GM21367 (cell line): ENCODE measurements at regions not wholly inside any gene's neighbourhood (a gene's known extent, or its start where the extent isn't known, plus 50 kb on each side); places are given as distances from the start of the nearest gene placed in this dataset.

Source experiments
- ATAC-seq: cut with Tn5 transposase; IDR thresholded peaks from one replicate; pipeline ENCODE4 v1.9.1; 2021; ENCODE audit not compliant: unreplicated experiment

- ATAC-seq: no peak
Observed at GRCh38 chr3:193978030-193978429, 157.9 kb upstream of the HES1 start.

GRCh38 chr3:193978486-193978885 lies 157.5 kb upstream of the HES1 start:
- ATAC-seq: no peak

- no peak for ATAC-seq
Observed at GRCh38 chr3:193980326-193980725, 155.6 kb upstream of the HES1 start.

GRCh38 chr3:193980905-193981304 lies 155.0 kb upstream of the HES1 start:
- ATAC-seq: no peak

- ATAC-seq: no peak
Observed at GRCh38 chr3:193981504-193981903, 154.4 kb upstream of the HES1 start.

- ATAC-seq: no peak
Observed at GRCh38 chr3:193982258-193982659, 153.7 kb upstream of the HES1 start.

GRCh38 chr3:193983846-193984818 lies 151.8 kb upstream of the HES1 start:
- ATAC-seq: no peak

GRCh38 chr3:193984876-193985275 lies 151.1 kb upstream of the HES1 start:
- no peak for ATAC-seq

- no peak for ATAC-seq
Observed at GRCh38 chr3:193987186-193987585, 148.8 kb upstream of the HES1 start.

GRCh38 chr3:193989186-193989585 lies 146.8 kb upstream of the HES1 start:
- no peak for ATAC-seq

GRCh38 chr3:193991666-193992424 lies 144.1 kb upstream of the HES1 start:
- ATAC-seq: no peak

GRCh38 chr3:193992425-193993037 lies 143.4 kb upstream of the HES1 start:
- ATAC-seq: no peak

GRCh38 chr3:193996221-193996620 lies 139.7 kb upstream of the HES1 start:
- no peak for ATAC-seq

- ATAC-seq: no peak
Observed at GRCh38 chr3:193996641-193997089, 139.3 kb upstream of the HES1 start.

GRCh38 chr3:193997228-193998122 lies 138.5 kb upstream of the HES1 start:
- no peak for ATAC-seq

- ATAC-seq: no peak
Observed at GRCh38 chr3:193998123-193998448, 137.9 kb upstream of the HES1 start.

- no peak for ATAC-seq
Observed at GRCh38 chr3:193998628-193999195, 137.2 kb upstream of the HES1 start.

- no peak for ATAC-seq
Observed at GRCh38 chr3:194000100-194000499, 135.8 kb upstream of the HES1 start.

GRCh38 chr3:194000712-194001111 lies 135.2 kb upstream of the HES1 start:
- no peak for ATAC-seq

- ATAC-seq: no peak
Observed at GRCh38 chr3:194001728-194002459, 134.1 kb upstream of the HES1 start.
